GM21576 (cell line): ENCODE measurements at regions not wholly inside any gene's neighbourhood (a gene's known extent, or its start where the extent isn't known, plus 50 kb on each side); places are given as distances from the start of the nearest gene placed in this dataset.

Experiments
- ATAC-seq: cut with Tn5 transposase; IDR thresholded peaks from one replicate; pipeline ENCODE4 v1.9.1; 2021; ENCODE audit warnings: mild to moderate bottlenecking, moderate library complexity; ENCODE audit not compliant: unreplicated experiment

GRCh38 chr14:100658181-100658886 is 68.4 kb upstream of the DLK1 start:
- no peak for ATAC-seq

- ATAC-seq = no peak
Observed at GRCh38 chr14:100659345-100660001, 67.2 kb upstream of the DLK1 start.

- ATAC-seq = no peak
Observed at GRCh38 chr14:100660498-100660881, 66.2 kb upstream of the DLK1 start.

GRCh38 chr14:100660882-100661635 is 65.6 kb upstream of the DLK1 start:
- ATAC-seq = no peak

GRCh38 chr14:100662879-100663760 is 63.6 kb upstream of the DLK1 start:
- ATAC-seq = no peak

- no peak for ATAC-seq
Observed at GRCh38 chr14:100663761-100664052, 63.0 kb upstream of the DLK1 start.

- ATAC-seq = no peak
Observed at GRCh38 chr14:100664231-100664630, 62.5 kb upstream of the DLK1 start.

GRCh38 chr14:100664841-100665510 is 61.7 kb upstream of the DLK1 start:
- ATAC-seq = no peak

GRCh38 chr14:100665511-100666032 is 61.1 kb upstream of the DLK1 start:
- ATAC-seq = no peak

GRCh38 chr14:100666403-100666802 is 60.3 kb upstream of the DLK1 start:
- ATAC-seq = no peak

GRCh38 chr14:100666851-100667250 is 59.8 kb upstream of the DLK1 start:
- no peak for ATAC-seq

- ATAC-seq = no peak
Observed at GRCh38 chr14:100667656-100668055, 59.0 kb upstream of the DLK1 start.

GRCh38 chr14:100668352-100668751 is 58.3 kb upstream of the DLK1 start:
- no peak for ATAC-seq

- ATAC-seq = no peak
Observed at GRCh38 chr14:100669011-100669412, 57.7 kb upstream of the DLK1 start.

GRCh38 chr14:100669468-100669867 is 57.2 kb upstream of the DLK1 start:
- no peak for ATAC-seq

GRCh38 chr14:100670017-100670752 is 56.5 kb upstream of the DLK1 start:
- ATAC-seq = no peak

- no peak for ATAC-seq
Observed at GRCh38 chr14:100670753-100671049, 56.0 kb upstream of the DLK1 start.

GRCh38 chr14:100671386-100671901 is 55.2 kb upstream of the DLK1 start:
- no peak for ATAC-seq

- ATAC-seq = no peak
Observed at GRCh38 chr14:100671906-100672305, 54.8 kb upstream of the DLK1 start.
